Smooth muscle cell (in vitro differentiated cells): ENCODE measurements at regions not wholly inside any gene's neighbourhood (a gene's known extent, or its start where the extent isn't known, plus 50 kb on each side); places are given as distances from the start of the nearest gene placed in this dataset.

Experiments
- DNase-seq: peaks from one replicate; lab custom pipeline; 2025; ENCODE audit not compliant: unreplicated experiment; lab: John Stamatoyannopoulos, UW
- H2AFZ ChIP-seq: fragments of 200-600 bp; sonication (generic); 2 replicates; pipeline ENCODE4 v1.6.0; 2016; ENCODE audit warnings: antibody characterized with exemption, low read depth, mild to moderate bottlenecking
- H3F3A ChIP-seq: fragments of 200-600 bp; sonication (generic); 2 replicates; pipeline ENCODE4 v1.6.0; 2017; ENCODE audit warnings: antibody characterized with exemption, low read depth
- H3K27ac ChIP-seq: fragments of 200-600 bp; sonication (generic); 2 replicates; pipeline ENCODE4 v1.5.1; 2016; ENCODE audit warnings: low read depth, mild to moderate bottlenecking
- H3K27me3 ChIP-seq: fragments of 200-600 bp; sonication (generic); 2 replicates; pipeline ENCODE4 v1.6.1; 2016; ENCODE audit warnings: low read depth, mild to moderate bottlenecking
- H3K36me3 ChIP-seq: fragments of 200-600 bp; sonication (generic); 2 replicates; pipeline ENCODE4 v1.5.1; 2016; ENCODE audit warnings: low read depth
- H3K4me1 ChIP-seq: fragments of 200-600 bp; sonication (generic); 2 replicates; pipeline ENCODE4 v1.5.1; 2016; ENCODE audit warnings: low read depth
- H3K4me2 ChIP-seq: fragments of 200-600 bp; sonication (generic); 2 replicates; pipeline ENCODE4 v1.6.0; 2016; ENCODE audit warnings: mild to moderate bottlenecking
- H3K4me3 ChIP-seq: fragments of 200-600 bp; sonication (generic); 2 replicates; pipeline ENCODE4 v1.5.1; 2016; ENCODE audit warnings: mild to moderate bottlenecking
- H3K79me2 ChIP-seq: fragments of 200-600 bp; sonication (generic); 2 replicates; pipeline ENCODE4 v1.6.0; 2016; ENCODE audit warnings: low read depth, mild to moderate bottlenecking
- H3K9ac ChIP-seq: fragments of 200-600 bp; sonication (generic); 2 replicates; pipeline ENCODE4 v1.6.0; 2016; ENCODE audit warnings: low read depth
- H3K9me3 ChIP-seq: fragments of 200-600 bp; sonication (generic); replicated peaks from 2 replicates; pipeline ENCODE4 v1.5.1; 2016; ENCODE audit warnings: low read depth
- H4K20me1 ChIP-seq: fragments of 200-600 bp; sonication (generic); 2 replicates; pipeline ENCODE4 v1.6.0; 2016; ENCODE audit warnings: low read depth
- CTCF ChIP-seq: fragments of 200-600 bp; sonication (generic); IDR thresholded peaks from 2 replicates; pipeline ENCODE4 v1.5.1; 2017; ENCODE audit warnings: borderline replicate concordance, mild to moderate bottlenecking, antibody characterized with exemption; ENCODE audit not compliant: insufficient read depth, poor library complexity, severe bottlenecking
- WGBS: methylation state at CpG from one replicate; pipeline ENCODE4 v1.1.7; 2016; ENCODE audit warnings: low lambda C conversion rate; 5-methylcytosine and 5-hydroxymethylcytosine counted together

- DNase-seq: no peak
- no peaks in the 10 kb centered on the region for H3K9me3 ChIP-seq
- H3K4me1 ChIP-seq: no peaks in the 10 kb centered on the region
- H3K4me2 ChIP-seq: no peak overlapping the region
- H3K79me2 ChIP-seq: no peaks in the 10 kb centered on the region
- H3K27me3 ChIP-seq: peaks cover 5% of the 10 kb centered on the region
- no peak overlapping the region for H3K9ac ChIP-seq
- TF ChIP-seq CTCF: no peak
- H3K27ac ChIP-seq: no peak overlapping the region
- H3F3A ChIP-seq: no peaks in the 10 kb centered on the region
- 74% methylated on average over 3 of the region's 3 CpGs for WGBS
- H4K20me1 ChIP-seq: no peaks in the 10 kb centered on the region
- H2AFZ ChIP-seq: no peak overlapping the region
- H3K4me3 ChIP-seq: no peak overlapping the region
- H3K36me3 ChIP-seq: no peaks in the 10 kb centered on the region
These were observed 495.2 kb downstream of the GADD45G start for GRCh38 chr9:90100014-90100413.

GRCh38 chr9:90102292-90102901, 497.6 kb downstream of the GADD45G start:
- Histone ChIP-seq H3K27me3 (no peaks in the 10 kb centered on the region), H4K20me1 (no peaks in the 10 kb centered on the region), H3K9me3 (no peaks in the 10 kb centered on the region), H3K27ac (no peak overlapping the region), H3F3A (no peaks in the 10 kb centered on the region), H3K9ac (no peak overlapping the region), H3K4me3 (no peak overlapping the region), H3K79me2 (no peaks in the 10 kb centered on the region), H2AFZ (no peak overlapping the region), H3K36me3 (no peaks in the 10 kb centered on the region), H3K4me1 (no peaks in the 10 kb centered on the region), H3K4me2 (no peak overlapping the region)
- peak; percentile 10 for DNase-seq
- peak; percentile 82 for TF ChIP-seq CTCF
- WGBS: 20% methylated on average over 6 of the region's 6 CpGs

- TF ChIP-seq CTCF: no peak
- Histone ChIP-seq H4K20me1 (no peaks in the 10 kb centered on the region), H3K79me2 (no peaks in the 10 kb centered on the region), H3K9me3 (no peaks in the 10 kb centered on the region), H3K4me1 (no peaks in the 10 kb centered on the region), H3F3A (no peaks in the 10 kb centered on the region), H3K27ac (no peak overlapping the region), H2AFZ (no peak overlapping the region), H3K36me3 (no peaks in the 10 kb centered on the region), H3K4me3 (no peak overlapping the region), H3K9ac (no peak overlapping the region), H3K27me3 (no peaks in the 10 kb centered on the region), H3K4me2 (no peak overlapping the region)
- DNase-seq: no peak
These were observed 499.0 kb downstream of the GADD45G start for GRCh38 chr9:90103771-90104170.

GRCh38 chr9:90105773-90106172, 501.0 kb downstream of the GADD45G start:
- Histone ChIP-seq H3K9me3 (no peaks in the 10 kb centered on the region), H4K20me1 (no peaks in the 10 kb centered on the region), H2AFZ (no peak overlapping the region), H3K36me3 (no peaks in the 10 kb centered on the region), H3K4me1 (no peaks in the 10 kb centered on the region), H3K79me2 (no peaks in the 10 kb centered on the region), H3K4me3 (no peak overlapping the region), H3K27me3 (no peaks in the 10 kb centered on the region), H3K27ac (no peak overlapping the region), H3F3A (no peaks in the 10 kb centered on the region), H3K9ac (no peak overlapping the region), H3K4me2 (no peak overlapping the region)
- no peak for TF ChIP-seq CTCF
- DNase-seq: no peak
- WGBS: 69% methylated on average over 1 of the region's 1 CpG
